DMS114 treated with DMSO at 0.1 percent for 48 hours (cell line): ENCODE measurements at regions not wholly inside any gene's neighbourhood (a gene's known extent, or its start where the extent isn't known, plus 50 kb on each side); places are given as distances from the start of the nearest gene placed in this dataset.

Source experiments
- DNase-seq: peaks from one replicate; lab custom pipeline; 2025; ENCODE audit not compliant: unreplicated experiment; lab: John Stamatoyannopoulos, UW

DNA sequence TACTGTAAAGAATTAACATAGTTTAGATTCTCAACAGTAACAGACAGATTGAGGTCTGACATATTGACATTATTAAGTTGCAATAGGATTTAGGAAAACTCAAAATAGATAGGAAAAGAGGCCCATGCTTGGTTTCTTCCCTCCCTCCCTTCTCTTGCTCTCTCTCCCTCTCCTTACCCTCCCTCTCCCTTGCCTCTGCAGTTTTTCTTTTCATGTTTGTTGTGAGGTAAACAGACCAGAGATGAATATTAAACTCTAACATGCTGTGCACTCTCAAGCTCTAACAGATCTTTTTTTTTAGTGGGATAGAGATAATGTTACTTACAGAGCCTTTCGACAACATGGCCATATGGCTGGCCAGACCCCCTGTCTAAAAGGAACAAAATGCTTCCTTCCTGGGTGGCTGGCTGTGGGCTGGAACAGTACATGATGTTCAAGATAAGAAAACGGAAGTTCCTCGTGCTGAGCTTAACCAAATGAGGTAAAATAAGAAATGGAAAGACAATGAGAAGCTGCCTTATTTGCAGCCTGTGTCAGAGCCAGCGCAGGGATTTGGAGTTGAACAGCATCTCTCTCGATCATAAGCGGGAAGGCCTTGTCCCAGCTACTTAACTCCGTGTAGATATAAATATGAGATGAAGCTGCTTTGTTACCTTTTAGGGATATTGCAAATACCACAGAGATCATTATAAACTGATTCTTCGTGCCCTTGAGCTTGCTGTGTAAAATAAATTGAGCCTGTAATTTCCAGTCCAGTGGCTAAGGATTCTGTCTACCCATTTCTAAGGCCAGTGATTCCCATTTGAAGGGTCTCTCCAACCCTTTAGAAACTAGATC is 391.9 kb upstream of the NPVF start:
- no peak for DNase-seq

DNA sequence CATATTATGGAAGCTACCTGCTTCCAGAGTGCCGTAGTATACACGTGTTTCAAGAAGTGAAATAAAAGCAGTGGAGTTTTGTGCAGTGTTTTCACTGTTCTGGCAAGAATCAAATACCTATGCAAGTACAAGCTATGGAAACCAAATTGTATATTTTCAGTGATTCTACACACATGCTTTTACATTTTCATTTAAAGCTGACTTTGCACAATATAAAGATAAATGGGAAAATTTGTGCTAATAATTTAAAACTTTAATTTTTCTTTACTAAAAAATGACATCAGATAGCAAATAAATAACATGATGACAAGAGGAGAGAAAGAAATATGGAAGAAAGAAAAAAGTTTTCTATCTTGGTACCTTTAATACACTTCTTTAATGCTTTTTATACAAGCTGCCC is 393.7 kb upstream of the NPVF start:
- DNase-seq = no peak

DNA sequence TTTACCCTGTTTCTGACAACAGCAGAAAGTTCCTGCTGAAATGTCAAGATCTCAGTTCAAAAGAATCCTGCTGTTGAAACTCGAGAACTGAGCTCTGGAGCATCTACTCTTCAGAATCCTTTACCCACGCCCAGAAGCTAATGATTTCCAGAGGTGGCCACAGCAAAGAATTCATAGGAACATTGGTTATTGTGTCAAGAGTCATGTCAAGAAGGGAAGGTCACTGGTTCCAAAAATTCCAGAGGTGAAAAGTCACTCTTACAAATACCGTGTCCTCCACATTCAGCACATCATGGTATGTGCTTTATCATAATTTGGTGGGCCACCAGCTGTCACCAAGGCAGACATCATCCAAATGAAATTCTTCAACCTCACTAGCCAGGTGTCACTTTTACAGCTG is 394.4 kb upstream of the NPVF start:
- DNase-seq = no peak

DNA sequence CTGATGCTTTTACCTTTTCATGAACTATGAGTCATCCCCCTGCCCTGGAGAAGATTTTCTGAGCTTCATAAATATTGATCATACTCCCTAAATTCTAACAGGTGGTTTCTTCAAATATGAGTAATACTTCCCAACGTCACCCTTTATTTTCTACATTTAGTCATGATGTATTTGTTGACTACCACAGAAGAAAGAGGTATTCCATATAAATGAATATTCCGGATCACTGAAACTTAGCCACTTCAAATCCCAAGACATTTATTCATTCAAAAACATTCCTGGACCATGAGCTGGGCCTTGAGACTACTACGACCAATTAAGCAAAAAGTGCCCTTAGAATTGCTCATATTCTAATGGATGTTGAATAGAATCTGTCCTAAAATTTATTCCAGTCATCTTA is 395.8 kb upstream of the NPVF start:
- DNase-seq = no peak

DNA sequence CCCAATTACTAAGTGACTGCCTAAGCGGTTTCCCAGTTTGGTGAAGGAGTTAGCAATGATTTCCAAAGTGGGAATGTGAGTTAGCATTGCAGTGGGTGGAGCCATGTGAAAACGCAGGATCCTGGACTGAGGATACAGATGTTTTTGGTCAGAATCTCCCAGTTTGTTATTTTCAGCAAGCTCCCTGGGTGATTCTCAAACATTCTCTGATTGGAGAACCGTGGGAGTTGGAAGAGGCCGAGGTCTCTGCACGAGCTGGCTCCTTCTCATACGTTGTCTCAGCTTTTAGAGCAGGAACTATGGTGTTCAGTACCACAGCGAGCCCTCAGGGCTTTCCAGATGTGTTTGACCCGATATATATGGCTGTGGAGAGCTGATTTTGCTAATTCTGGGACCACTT is 396.5 kb upstream of the NPVF start:
- DNase-seq = no peak

DNA sequence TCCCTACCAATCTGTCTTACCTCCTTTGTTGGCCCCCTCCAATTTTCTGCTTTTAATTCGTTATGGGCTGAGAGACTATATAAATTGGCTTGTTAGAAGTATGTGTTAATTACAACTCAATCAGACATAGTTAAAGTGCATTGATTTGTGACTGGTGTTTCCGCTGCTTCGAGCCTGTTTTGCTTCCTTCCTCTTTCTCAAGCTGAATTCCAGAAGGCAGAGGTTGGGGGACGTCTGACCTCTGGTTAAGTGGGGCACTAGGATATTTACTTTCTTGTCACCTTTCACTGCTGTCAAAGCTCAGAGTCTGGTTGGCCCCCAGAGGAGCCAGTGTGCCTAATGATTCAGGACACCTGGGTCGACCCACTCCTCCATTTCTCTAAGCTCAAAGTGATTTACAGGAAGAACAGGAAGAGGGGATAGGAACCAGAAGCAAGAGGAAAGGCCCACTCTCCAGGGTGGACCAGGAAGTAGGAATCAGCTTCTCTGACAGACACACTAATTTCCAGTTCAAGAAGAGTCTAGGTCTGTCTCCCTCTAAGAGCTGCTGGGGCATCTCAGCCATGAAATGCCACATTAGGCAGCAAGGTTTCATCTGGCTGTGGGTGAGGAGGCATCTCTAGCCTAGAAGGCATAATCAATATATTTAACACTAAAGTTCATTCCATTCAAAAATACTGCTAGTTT is 397.2 kb upstream of the NPVF start:
- DNase-seq = no peak

DNA sequence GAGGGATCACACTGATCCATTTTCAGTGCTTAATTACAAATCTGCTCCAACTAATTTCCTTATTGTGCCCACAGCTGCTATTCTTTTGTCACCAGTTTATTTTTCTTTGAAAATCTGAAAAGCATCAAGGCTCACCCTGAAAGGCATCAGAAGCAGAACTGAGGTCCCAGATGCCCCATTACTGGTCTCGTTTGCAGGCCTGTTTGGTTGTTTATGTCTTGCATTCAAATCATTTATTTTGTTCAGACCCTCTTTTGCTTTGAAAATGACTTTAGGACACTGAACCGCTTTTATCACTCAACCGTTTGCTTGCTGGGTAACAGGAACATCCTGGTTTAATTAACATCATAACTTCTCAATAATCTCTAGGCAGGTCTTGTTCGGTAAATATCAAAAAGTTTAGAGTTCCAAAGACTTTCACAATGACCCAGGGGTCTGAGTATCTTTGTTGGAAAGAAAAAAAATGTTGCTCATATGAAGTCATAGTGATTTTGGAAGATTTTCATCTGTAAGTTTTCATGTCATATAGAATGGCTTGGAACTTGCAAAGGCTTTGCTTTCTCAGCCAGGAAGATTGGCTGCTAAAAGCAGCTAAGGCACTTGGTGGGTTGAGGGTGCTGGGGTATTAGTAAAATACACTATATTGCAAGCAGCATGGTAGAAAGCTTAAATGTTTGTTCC is 398.3 kb upstream of the NPVF start:
- DNase-seq = no peak

DNA sequence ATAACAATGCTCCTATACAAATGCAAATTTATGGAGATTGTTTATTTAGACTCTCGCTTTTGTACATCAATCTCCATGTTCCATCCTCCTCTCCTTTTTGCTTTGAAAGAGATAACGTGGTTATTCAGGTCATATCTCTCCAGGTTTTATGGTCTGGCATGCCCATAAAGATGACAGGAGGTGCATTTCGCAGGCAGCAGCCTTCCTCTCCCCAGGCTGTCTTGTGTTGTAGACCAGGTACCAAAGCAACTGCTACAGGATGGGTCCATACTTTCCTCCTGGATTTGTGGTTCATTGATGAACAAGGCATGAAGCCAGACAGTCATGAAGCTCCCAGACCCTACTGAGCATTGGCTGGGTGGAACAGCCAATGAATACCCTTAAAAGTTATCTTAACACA is 400.2 kb upstream of the NPVF start:
- no peak for DNase-seq

DNA sequence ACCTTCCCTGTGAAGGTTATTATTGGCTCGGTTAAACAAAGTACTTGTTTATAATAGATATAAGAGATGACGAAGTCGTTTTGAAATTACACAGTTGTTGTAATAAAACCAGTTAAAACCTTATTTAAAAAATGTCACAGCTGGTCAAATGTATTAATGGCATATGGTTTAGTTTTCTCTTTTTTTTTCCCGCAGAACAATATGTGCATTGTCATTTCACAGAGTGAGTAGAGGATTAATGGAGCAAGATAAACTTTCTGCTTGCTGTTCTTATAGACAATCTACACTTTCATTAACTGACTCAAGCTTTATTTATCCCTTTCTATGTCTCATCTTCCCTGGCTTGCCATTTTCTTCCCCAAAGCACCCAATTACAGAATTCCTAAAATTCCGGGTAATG is 404.3 kb upstream of the NPVF start:
- DNase-seq = no peak

DNA sequence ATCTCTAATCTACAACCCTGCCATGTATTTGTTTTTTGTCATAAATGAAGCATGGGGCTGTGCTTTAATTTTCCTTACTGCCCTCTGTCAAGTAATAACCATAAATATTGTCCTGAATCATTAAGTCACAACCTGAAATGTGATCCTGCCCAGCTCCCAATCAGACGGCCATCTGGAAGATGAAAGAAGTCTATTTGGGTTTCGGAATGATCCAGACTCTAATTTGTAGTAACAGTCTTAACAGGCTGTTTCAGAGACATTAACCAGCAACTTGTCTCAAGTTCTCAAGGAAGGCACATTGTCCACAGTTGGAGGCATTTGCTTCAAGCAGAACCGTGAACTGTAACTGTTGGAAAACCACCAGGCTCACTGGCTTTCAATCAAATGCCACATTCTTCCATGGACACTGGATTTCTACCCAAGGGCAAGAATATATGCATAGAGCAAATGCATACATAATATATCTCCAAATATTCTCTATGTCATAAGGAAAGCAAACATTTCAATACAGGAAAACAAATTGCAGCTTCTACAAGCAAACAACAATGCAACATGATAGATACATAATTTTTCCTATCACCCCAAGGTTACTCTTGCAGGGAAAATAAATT is 405.2 kb upstream of the NPVF start:
- DNase-seq = no peak

DNA sequence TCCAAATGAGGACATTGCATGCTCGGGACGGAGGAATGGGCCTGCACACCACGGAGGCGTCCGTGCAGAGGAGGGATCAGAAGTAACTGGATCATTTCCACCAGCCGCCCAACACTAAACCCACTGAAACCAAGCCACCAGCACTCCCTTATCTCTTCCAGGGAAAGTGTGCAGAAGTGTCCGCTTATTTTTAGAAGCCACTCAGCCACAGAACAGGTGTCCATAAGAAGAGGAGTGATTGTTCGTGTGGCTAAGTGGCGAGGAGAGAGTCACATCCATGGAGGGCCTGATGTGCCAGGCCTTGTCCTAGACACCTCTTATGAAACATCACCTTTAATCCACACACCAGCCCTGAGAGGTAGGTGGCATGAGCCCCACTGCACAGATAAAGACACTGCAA is 407.9 kb upstream of the NPVF start:
- DNase-seq = no peak

DNA sequence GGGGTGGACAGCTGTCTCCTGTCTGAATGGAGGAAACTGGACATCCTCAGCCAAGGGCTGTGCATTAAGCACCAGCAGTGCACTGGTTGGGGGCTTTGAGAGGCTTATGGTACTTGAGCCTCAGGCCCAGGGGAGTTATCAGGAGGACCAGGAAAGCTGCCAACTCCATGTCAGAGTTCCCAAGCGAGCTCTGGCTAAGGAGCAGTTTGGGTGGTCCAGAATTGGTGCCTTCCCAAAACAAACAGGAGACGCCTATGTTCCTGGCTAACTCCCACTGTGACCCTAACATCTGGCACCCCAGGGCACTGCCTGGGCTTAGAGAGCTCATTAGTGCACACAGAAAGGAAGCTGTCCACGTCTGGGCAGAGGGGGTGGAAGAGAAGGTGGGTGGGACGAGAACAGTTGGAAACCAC is 408.6 kb upstream of the NPVF start:
- DNase-seq = no peak

DNA sequence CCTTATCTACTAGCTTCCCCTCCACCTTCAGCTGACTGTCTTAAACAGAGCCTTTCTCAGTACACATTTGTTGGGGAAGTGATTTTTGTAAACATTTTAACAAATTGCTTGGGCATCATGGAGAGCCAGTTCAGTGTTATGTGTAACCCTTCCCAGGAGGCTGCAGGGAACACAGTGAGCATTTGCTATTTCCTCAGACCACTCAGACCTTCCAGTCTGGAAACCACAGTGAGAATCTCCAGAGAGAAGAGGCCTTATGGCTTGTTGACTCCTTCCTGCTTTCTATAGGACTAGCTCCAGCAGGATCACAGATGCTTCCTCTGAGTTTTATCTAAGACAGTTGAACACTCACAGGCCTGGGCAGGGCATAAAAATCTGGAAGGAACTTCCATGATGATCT is 409.8 kb upstream of the NPVF start:
- no peak for DNase-seq

DNA sequence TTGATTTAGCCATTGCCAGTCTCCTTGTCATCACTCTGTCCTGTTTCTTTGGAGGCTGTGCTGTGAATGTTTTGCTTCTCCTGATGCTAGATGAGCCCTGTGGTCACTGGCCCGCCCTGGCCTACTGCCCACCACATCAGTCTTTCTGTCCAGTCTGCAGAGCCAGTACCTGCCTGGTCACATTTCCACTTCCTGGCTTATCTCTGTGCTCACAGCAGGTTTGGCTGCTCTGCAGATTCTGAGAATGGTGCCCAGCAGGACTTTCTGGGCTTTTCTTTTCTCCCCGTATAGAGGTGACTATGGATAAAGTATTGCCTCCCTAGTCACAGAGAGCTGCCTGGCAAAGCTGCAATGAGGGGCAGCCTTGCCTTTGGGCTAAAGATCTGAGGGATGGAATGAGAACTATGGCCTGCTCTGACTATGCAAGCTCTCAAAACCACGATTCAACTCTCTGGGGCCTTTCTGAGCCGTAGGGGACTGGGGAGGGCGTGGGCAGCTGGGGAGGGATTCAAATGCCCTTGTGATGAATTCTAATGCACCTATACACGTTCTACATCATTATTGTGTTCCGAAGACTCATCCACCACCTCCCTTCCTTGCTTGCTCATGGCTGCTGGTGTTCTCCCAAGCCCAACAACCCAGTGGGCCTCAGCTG is 410.4 kb upstream of the NPVF start:
- no peak for DNase-seq

DNA sequence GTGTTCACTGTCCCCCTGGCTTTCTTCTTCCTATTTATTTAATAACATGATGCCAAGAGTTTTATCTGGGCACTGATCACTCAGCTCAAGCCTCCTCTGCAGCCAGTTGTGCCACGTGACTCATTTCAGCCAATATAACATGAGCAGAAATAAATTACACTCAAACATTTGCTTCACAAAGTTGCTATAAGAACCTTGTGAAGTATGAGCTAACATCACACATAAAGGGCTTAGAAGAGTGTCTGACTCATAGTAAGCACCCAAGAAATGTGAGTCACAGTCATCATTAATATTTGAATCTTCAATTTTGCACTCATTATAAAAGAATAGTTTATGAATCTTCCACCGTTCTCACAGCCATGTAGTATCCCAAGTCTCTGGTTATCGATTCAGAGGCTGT is 414.6 kb upstream of the NPVF start:
- DNase-seq = no peak

DNA sequence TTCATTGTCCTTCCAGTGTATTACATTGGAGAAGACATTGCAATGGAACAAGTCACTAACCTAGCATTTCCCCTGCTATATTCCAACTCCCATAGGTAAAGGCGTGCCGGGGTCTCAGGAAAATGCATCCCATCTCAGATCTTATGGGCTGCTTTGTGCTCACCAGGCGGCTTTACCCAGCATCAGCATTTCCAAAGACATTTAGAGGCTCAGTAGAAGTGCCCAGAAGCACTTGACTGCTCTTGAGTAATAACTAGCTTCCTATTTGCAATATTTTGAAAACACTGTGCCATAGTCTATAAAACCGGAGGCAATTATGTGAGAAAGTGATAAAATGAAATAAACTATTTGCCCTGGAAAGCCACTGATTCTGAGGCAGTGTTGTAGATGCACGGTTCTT is 415.0 kb upstream of the NPVF start:
- DNase-seq = no peak

DNA sequence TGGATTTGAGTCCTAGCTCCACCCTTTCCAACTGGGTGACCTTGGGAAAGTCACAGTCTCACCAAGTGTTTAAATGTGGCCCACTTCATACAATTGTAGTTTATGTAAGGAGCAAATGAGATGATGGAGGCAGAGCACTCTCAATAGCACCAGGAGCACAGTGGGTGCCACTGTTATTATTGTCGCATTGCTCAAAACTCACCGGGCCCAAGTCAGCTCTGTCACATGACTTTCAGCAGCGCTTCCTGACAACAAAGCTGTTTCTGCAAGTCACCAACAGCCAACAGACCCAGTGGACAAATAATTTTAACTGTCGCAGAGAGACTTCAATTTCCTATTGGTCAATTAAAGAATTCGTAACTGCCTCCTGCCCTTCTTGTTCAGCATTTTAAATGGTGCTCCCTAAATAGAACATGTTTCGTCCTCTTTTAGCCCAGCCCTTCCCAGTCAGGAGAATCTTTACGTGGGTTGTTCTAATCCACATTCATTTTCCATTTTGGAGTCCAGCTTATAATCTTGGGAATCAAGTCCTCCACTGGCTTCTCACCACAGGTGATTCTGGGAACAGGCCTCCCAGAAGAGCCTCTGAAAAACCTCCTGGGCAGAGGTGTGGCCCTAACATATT is 415.6 kb upstream of the NPVF start:
- no peak for DNase-seq

DNA sequence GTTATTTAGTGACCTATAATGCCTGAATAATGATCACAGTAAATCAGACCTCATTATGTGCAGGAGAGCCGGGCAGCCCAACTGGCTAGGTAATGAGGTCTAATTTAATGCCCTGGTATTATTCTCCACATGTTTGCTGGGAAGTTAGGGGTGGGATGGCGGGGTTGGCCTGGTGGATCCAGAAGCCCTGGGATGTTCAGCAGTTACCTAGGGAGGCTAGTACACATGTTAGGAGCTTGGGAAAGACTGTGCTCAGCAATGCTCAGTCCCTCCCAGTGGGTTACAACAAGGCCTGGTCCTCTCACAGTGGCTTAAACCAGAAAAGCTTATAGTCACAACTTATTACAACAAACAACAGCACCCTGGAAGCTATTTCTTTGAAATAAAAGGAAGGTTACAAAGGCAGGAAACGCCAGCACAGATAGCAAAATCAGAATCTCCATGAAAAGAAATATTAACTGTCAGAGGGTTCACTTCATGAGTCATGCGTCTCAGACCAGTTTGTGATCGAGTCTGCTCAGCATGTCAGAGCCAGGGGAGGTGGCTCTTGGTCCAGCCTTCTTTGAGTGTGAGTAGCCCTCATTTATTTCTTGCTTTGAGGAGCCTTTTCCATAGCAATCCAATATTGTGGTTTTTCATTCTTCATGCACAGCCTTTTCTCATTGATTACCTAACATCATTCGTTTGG is 418.6 kb upstream of the NPVF start:
- DNase-seq = no peak

DNA sequence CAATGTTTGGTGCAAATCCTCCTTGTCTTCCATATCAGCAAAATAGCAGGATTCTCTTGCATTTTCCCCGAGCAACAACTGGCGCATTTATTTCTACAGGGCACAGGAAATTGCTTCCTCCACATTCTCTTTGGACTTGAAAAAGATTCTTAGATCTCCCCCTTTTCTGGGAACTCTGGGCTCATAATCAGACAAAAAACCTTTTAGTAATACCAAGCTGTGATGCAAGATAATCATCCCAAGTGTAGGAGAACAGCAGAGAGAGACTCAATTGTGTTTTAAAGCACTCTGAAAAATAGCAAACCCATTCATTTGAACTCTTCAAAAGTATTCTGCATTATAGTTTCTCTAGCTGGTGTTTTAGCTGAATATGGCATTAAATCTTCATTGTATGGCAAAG is 419.6 kb upstream of the NPVF start:
- no peak for DNase-seq

DNA sequence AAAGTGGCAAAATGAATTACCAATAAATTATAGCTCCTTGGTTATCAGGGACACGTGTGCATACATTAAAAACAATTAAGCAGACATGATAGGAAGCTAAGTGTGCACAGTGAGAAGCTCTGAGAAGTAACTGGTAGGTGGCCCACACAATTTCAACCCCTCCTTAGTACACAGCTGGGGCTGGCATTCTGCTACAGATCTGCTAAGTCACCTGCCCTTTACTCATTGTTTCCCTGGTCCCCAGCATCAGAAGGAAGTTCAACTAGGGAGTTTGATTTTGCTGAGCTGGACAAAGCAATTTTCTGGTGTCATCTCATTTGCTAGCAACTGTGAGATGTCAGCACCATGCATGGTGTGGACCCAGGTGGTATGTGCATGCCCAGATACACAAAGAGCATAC is 424.1 kb upstream of the NPVF start:
- DNase-seq = no peak
